ENCODE measurements at regions not wholly inside any gene's neighbourhood (a gene's known extent, or its start where the extent isn't known, plus 50 kb on each side); places are given as distances from the start of the nearest gene placed in this dataset.

DNA sequence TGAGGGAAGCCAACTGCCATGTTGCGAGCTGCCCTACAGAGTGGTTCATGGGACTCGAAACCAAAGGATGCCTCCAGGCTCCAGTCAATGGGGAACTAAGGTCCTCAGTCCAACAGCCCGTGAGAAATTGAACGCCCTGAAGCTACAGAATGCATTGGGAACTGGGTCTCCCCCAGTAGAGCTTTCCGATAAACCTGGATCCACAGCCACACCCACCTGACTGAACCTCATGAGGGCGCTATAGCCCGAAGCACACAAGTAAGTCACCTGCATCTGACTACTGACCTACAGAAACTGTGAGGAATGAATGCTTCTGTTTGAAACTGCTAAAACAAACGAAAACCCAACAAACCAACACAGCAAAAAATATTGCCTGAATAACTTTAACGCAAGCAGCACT is 1297.7 kb downstream of the AACS start:
- no peak for DNase-seq (ENCODE audit: low read depth in 2 of 2)

DNA sequence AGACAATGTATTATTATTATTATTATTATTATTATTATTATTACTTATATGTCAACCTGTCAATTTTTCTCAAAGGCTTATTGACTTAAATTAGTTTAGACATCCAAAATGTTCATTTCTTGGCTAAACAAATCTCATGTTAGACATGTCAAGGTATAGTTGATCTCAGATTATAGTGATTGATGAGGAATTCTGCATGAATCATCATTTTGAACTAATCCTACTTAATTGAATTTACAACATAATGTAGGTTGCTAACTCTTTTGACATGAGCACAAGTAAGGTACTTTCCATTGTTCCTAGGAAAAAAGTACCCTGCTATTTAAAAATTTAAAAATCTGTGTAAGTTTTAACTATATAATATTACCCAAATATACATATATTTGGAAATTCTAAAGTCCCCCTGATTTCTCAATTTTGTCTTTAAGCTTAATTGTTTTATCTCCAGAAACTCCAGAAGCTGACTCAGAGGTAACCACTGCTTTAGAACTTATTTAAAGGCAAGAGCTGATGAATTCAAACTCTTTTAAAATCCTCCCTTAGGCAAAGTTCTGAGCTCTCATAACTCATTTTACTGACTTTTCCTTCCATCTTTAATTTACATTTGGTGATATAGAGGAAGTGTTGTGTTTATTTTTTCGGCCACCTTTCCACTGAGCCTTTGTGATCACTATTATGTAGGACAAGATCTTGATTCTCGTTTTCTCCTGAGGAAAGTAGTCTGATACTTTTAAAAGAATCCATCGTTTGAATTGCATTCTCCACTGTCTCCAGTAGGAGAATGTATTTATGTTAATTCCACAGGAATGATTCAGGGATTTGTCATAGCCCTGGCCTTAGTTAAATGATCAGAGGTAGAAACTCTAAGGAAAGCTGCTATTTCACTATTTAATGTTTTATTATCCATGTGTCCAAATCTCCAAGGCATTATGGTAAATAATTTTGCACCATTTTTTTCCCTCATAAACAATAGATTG is 1304.5 kb downstream of the AACS start:
- peak in 1 of 2 experiments; percentile 0 for DNase-seq (ENCODE audit: low read depth in 2 of 2)

DNA sequence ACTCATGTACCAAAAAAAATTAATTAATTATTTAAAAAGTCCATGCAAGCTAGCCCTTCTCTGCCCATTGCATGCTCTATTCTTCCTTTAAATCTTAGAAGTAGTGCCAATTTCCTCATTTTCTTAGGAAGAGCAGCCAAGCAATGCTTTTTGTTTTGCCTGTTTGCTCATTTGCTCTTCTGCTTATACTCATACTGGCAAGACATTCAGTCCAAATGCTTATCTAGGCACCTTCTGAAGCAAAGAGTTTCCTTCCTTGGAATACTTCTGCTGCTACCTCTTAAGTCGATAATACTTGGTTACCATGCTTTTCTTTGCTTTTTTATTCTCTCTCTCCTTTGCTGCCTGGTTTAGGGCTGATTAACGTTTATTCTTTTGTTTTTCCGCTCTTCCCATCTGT is 1318.3 kb downstream of the AACS start:
- DNase-seq (ENCODE audit: low read depth in 2 of 2) = no peak

DNA sequence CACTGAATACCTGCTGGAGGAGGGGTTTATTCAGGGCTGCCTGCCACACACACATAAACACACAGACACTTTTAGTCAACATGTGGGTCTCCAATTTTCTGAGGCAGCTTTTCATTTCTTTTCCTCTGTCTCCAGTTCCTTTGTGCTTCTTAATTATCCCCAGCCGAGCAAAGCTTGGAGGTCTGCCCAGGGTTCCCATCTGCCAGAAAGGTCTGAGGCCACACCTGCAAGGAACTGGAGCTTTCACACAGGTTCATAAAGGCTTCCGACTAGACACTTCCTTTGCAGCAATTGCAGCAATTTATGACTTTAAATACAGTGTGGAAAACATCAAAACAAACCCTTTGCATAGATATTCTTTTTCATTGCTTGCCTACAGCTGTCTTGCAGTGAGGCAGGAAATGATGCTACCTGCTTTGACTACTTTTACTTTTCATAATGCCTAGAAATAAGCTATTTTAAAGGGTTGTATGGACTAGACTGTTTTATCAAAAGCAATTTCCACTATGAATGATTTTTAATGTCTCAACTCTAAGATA is 1318.9 kb downstream of the AACS start:
- DNase-seq (ENCODE audit: low read depth in 2 of 2) = no peak

DNA sequence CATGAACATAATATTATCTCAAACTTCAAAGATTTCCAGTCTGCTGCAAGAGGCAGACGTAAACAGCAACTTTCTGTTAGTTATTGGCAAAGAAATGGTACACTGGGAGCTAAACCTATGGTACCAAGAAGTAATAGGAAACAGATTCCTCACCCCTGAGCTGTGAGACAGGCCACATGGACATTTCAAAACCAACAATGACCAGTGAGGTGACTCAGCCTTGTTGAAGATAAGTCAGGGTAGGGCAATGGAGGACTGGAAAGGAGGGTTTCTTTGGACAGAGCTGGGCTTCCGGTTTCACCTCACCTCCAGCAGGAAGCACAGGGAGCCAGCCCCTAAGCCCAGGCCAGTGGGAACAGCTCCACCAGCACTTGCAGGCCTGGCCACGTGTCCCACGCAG is 1320.5 kb downstream of the AACS start:
- no peak for DNase-seq (ENCODE audit: low read depth in 2 of 2)

DNA sequence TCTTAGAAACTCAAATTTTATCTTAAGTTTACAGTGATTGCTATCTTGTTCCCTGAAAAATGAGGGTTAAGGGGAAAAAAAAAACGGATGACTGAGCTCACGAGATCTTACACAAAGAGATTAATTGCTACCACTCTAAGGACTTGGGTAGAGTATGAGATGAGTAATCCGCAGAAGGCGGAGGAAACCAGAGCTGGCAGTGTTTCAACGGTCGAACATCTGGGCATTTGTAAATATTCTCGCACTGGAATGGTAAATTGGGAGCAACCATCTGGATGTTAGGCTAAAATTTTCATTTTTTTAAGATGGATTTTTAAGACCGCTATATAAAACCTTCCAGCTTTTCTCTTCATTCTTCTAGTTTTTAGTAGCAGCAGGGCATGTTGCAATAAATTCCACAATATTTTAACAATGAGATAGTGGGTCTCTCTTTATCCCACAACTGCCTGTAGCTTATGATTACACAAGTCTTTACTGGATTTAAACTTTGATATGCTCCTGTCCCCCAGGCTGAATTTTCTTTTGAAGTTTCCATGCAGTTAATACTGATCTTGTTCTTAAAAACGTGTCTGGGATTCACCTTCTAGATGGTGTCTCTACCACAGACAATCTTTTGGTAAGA is 1324.1 kb downstream of the AACS start:
- DNase-seq (ENCODE audit: low read depth in 2 of 2) = peak; percentile 14 to 22

DNA sequence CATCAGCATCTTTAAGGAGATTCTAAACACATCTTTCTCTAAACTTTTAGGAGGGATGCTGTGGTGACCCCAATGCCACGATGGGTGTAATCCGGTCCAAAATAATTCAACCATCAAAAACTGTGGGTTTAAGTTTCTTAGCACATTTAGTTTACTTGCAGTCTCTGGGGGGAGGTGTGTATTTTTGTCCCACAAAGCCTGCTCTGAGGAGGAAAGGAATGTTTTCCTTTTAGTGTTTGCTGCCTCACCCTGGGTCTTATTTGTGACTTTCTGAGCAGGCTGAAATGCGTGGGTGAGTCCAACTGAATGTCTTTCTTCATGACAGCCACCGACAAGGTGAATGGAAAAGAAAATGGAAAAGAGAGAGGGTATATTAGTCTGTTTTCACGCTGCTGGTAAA is 1324.7 kb downstream of the AACS start:
- DNase-seq (ENCODE audit: low read depth in 2 of 2) = no peak

DNA sequence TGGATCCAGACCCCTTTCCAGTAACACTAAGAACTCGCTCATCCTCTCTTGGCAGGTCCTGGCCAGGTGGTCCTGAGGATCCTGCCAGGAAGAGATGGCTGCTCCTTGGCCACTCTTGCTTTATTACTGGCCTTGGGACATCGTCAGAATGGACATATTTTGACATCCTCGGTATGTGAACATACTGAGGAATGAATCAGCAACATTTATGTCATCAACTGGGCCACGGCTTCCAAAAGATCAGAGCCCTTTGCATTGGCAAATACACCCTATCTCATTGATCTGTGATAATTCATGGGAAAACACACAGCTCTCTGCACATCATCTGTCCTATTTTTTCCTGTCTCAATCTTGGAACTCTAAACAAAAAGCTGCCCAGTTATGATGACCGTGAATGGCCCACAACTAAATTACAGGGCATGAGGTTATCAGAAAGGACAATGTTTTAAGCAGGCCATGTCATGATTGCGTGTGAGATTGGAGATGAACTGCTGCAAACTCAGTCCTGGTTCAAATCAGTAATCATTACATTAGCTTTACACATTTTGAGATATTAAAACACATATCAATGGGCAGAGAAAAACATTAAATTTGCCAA is 1325.8 kb downstream of the AACS start:
- no peak for DNase-seq (ENCODE audit: low read depth in 2 of 2)

DNA sequence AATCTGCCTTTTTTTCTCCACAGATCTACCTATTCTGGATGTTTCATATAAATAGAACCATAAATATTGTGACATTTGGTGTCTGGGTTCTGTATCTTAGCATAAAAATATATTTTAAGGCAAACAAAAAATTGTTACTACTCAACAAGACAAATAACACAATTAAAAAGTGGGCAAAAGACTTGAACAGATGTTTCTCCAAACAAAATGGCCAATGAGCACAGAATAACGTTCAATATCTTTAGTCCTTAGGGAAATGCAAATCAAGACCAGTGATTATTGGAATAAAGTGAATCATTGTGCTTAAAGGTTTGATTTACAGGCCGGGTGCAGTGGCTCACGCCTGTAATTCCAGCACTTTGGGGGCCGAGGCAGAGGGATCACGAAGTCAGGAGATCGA is 1331.3 kb downstream of the AACS start:
- no peak for DNase-seq (ENCODE audit: low read depth in 2 of 2)

DNA sequence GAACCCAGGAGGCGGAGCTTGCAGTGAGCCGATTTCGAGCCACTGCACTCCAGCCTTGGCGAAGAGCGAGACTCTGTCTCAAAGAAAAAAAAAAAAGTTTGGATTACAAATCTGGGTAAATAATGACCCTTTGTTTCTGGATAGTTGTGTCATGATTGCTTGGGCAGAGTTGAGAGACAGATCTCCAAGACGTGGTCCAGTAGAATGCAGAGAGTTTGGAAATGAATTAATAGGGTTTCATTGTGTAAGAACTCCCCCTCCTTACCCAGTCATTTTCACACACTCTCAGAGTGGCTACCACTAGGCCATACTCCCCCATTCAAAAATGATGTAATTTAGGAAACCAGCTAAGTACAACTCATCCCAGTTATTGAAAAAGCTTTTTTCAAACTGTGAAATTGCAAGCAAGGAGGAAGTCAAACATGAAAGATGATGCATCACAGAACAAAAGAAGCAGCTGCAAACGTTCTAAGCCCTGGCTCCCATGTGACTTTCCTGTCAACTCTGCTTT is 1331.9 kb downstream of the AACS start:
- no peak for DNase-seq (ENCODE audit: low read depth in 2 of 2)

DNA sequence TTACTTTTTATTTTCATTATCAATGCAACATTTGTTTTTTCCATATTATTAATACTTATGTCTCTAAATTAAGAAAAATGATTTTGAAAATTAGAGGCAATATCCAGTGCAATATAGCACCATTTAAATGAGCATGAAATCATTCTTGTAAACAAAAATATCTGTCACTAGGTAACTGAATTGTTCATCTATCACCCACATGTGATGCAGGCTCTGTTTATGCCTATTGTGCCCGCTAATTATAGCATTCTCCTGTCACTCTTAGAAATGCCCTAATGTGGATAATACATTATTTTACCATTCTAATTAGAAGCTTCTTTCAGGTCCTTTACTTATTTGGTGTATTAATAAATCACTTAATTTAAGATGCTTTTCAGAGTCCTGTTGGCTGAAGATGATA is 1332.4 kb downstream of the AACS start:
- DNase-seq (ENCODE audit: low read depth in 2 of 2) = no peak

DNA sequence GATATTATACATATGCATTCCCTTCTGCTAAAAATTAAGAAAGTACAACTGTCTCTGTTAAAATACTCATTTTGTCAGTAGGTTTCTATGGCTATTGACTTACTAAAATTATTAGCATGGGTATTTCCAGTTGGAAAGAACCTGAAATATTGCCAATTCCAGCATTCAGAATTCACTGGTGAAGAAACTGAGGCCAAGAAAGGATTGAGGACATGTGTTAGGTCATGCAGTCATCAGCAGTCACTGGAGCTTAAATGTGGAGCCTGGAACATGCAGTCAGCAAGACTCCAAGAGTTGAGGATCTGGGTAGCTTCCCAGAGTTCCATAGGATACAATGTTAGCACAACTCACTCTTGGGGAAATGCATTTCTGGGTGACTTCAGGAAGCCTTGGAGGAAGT is 1335.6 kb downstream of the AACS start:
- no peak for DNase-seq (ENCODE audit: low read depth in 2 of 2)

DNA sequence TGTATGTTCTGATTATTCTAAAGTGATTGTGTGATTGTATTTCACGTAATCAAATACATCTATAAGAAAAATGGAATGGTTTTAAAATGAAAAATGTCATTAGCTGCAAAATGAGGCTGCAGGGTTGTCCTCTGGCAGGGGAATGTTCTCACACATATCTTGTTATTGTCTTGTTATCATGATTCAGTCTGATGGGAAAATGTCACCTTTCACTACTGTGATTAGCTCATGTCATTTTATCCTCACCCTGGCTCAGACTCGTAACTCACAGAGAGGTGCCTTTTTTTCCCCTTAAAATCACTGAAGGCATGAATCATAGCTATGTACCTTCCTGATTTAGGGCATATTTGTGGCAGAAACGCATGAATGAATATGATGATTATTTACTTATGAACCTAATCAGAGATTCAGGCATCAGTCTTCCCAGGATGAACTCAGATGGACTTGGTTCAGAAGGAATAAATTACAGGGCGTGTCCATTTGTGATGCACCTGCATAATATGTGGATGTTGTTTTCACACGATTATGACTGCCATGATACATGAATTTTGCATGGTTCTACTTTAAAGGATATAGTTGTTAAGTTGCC is 1339.2 kb downstream of the AACS start:
- DNase-seq (ENCODE audit: low read depth in 2 of 2) = no peak

DNA sequence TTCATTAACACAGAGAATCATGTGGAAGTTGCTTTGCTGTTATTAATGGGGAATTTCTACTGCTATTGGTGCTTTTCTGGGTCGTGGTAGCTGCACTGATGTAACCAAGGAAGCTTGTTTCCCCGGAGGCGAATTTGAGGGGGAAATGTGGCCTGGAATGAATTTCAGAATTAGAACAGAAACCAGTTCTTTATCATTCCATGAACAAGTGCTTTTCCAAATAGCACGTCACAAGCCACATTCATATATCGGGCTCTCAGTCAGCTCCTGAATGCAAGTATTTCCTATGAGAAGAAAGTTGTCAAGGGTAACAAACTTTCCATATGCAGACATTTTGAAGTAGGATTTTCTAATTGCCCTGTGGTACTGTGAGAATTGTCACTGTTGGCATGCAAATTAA is 1353.2 kb downstream of the AACS start:
- DNase-seq (ENCODE audit: low read depth in 2 of 2) = no peak

DNA sequence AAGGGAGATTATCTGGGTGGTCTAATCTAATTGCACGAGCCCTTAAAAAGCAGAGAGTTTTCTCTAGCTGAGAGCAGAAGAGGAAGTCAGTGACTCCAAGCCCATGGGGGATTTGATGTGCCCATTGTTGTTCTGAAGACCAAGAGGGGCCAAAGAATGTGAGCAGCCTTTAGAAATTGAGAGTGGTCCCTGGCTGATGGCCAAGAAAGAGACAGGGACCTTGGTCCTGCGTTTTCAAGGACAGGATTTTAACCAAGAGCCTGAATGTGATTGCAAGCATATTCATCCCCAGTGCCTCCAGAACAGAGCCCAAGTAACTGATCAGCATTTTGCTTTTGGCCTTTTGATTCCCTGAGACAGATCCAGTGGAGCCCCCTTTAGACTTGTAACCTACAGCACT is 1353.9 kb downstream of the AACS start:
- DNase-seq (ENCODE audit: low read depth in 2 of 2) = no peak

DNA sequence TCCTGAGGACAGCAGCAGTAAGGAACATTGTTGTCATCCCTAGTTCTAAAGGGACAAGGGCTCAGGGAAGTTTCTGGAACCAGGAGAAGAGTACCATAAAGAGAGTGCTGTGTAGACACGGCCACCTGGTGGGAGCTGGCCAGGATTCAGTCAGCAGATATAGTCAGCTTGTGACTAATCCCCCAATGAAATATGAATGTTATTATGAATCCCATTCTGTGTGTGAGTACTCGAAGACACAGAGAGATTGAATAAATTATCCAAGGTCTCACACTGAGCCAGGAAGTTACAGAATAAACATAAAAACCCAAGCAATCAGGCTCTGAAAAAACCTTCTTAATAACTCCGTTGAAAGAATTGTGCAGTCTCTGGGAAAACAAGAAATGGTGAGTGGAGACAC is 1359.5 kb downstream of the AACS start:
- no peak for DNase-seq (ENCODE audit: low read depth in 2 of 2)

DNA sequence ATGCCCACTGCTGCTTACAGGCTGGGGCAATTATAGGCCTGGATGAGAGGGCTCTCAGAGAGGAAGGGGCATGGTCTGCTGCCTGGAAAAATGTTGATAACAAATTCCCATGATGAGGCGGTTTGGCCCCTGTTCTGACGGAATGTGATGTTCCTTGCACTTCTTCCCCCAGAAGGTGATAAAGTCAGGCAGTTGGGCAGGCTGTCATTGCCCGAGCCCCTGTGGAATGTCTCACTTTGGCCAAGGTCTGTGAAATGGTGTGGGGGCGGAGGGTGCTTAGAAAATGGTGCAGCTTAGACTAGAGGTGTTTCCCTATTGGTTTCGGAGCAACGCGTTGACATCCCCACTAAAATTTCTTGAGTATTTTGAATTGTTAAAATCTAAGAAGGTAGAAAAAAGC is 1360.0 kb downstream of the AACS start:
- no peak for DNase-seq (ENCODE audit: low read depth in 2 of 2)

DNA sequence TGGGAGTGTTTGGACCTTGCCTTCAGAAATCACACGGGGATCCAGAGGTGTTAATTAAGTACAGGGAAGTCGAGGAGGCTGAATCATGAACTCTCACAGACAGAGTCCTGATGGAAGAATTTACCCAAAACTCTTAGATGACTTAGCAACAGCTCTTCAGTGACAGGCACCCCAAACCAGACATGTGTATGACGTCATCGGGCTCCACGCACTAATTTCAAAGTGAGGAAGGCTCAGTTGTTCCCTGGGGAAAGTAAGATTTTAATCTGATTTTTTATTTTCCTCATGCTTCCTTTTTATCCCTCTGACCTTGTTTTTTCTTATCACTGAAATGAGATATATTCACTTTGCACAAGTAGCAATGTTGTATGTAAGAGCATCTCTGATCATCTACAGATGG is 1363.5 kb downstream of the AACS start:
- no peak for DNase-seq (ENCODE audit: low read depth in 2 of 2)

DNA sequence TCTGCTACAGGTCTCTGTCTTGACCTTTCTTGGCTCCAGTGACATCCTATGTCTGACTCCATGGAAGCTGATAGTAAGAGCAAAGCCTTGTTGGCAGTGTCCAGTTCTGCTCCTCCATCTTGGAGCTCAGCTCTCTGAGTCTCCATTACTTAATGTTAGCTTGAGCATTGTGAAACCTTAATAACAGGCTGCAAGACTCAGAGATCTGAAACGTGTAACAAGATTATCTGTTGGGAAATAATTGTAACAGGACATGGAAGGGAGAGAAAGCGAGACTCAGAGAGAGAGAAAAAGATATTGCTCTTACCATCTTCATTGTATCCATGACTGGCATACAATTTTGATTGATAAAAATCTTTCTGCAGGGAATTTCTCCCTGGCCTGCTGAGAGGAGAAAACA is 1365.7 kb downstream of the AACS start:
- DNase-seq (ENCODE audit: low read depth in 2 of 2) = no peak

DNA sequence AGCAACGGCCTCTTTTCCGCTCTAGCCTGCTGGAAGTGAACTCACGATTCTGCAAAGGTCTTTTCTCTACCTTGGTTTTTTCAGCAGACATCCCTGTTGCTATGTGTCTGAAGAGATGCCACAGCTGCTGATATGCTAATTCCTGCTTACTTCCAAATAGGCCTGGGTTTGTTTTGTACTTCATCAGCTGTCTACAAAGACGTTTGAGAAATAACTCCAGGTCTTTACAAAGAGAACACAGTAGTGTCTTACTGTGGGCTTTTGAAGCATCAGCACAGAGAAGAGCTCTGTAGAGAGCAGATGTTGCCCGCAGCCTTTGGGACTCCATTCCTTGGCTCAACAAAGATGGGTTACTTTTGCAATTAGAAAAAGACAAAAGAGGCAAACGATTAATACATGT is 1366.5 kb downstream of the AACS start:
- DNase-seq (ENCODE audit: low read depth in 2 of 2) = no peak

DNA sequence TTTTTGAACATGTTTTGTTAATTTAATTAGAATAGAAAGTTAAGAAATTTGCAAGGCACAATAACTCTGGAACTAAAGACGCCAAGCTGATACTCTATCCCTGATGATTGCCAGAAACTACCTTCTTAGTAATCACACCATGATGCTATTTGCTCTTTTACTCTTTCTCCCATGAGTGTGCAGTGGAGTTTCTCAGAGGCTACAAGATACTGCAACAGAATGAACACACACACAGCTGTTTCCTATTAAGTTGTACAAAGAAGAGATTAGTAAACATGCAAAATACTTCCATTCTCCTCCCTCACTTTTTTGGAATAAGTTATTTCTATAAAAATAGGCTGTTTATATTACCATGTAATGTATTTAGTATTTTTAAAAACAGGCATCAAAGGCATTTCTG is 1367.5 kb downstream of the AACS start:
- no peak for DNase-seq (ENCODE audit: low read depth in 2 of 2)

DNA sequence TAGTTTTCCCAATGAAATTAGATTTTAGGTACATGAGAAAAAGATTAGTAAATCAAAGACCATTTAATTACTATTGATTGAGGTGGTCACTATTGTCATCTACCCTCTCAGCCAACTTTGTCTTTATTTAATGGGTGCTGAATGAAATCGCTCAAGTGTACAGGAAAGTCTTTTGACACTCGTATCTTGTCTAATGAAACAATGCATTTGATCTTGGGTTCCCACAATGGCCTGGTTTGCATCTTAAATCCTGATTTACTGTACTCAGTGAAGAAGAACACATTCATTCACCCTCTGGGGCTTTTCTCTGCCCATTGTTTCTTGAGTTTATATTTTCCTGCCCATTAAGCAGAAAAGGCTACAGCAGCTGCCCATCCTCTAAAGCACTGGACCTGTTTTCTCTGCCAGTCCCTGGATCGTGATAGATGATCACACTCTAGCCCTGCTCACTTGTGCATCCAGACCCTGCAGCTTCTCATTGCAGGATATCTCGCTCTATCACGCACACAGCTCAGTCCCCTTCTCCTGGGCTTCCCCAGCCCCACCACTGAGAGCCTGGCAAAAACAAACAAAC is 1369.3 kb downstream of the AACS start:
- DNase-seq (ENCODE audit: low read depth in 2 of 2) = no peak
